ENCODE measurements at regions not wholly inside any gene's neighbourhood (a gene's known extent, or its start where the extent isn't known, plus 50 kb on each side); places are given as distances from the start of the nearest gene placed in this dataset.

DNA sequence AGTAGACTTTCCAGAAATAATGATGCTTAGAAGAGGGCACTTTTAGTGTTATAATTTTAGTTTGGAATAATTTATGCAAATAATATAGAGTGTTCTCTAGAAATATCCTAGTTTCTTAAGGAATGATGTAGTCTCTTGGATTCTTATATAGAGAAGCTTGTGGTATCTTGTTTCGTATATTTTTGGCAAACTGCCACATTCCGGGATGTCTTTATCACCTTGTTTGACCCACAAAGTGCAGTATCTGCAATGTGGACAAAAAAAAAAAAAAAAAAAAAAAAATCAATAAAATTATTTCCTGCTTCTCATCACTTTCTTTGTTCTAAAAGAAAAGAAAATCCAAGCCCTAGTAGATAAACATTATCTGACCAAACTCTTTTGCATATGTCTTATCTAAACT lies 1577.7 kb upstream of the TENM3 start:
- ATAC-seq (no peak), DNase-seq (ENCODE audit: low read depth, low spot score) (no peak)
- H3K4me1 ChIP-seq (ENCODE audit: control insufficient read depth in 1 of 2, insufficient read depth in 2 of 2, low read length in 2 of 2), result peaks cover 5 to 11% of the 10 kb centered on the region in 2 experiments; a peak in 3 of 4 replicates
- POLR2A ChIA-PET, result no interaction called here
- no peaks in the 10 kb centered on the region for H3K9me2 ChIP-seq (ENCODE audit: insufficient read depth)
- RAD21 ChIA-PET (ENCODE audit: low non-redundant PET in 1 of 2, low total read pairs in 2 of 2, uncharacterized antibody in 2 of 2, unreplicated experiment in 2 of 2), result interaction anchor here in 1 of 2 experiments (1.1 kb wide), 1 partner anchor 10 kb away, joined by 3 read pairs; no protein-coding TSS in a partner anchor
- H3K36me3 ChIP-seq (ENCODE audit: control insufficient read depth in 1 of 2, insufficient read depth in 2 of 2, low read length in 2 of 2), result no peaks in the 10 kb centered on the region
- intact Hi-C loops (cut with micrococcal nuclease), result loop anchor here (2.0 to 10.0 kb wide), 3 partner anchors 281 to 863 kb away; no protein-coding TSS in a partner anchor
- H3K4me2 ChIP-seq (ENCODE audit: low read length), result peak overlapping the region; percentile 76
- no peak overlapping the region for H3K27ac ChIP-seq (ENCODE audit: low read depth, low read length)
- CTCF ChIA-PET, result interaction anchor here (0.7 to 2.5 kb wide), 17 partner anchors 9 to 798 kb away, joined by 3 to 8 read pairs (median 4); no protein-coding TSS in a partner anchor
- peak overlapping the region; percentile 100 for H2AFZ ChIP-seq (ENCODE audit: low read depth, low read length, poor library complexity, severe bottlenecking)
- no peaks in the 10 kb centered on the region for H3K27me3 ChIP-seq (ENCODE audit: insufficient read depth, low read length)
- no TSS peak for BruUV-seq (replicated peaks)
- H3K9ac ChIP-seq (ENCODE audit: low read length), result no peak overlapping the region
- H3K4me3 ChIP-seq (replicated peaks in 1 of 2; ENCODE audit: low read depth in 1 of 2, low read length in 2 of 2), result peak overlapping the region in 1 of 2 experiments; percentile 43; a peak in 2 of 4 replicates
- no peaks in the 10 kb centered on the region for H4K20me1 ChIP-seq (ENCODE audit: insufficient read depth)
- no peak for TF ChIP-seq EZH2phosphoT487 (IDR thresholded peaks at IDR 0.05; ENCODE audit: borderline replicate concordance)
- no peak for TF ChIP-seq SP1 (IDR thresholded peaks at IDR 0.05; ENCODE audit: low read depth)
- TF ChIP-seq SRF (IDR thresholded peaks at IDR 0.05; ENCODE audit: low read depth), result no peak
- no peak for TF ChIP-seq CEBPB (IDR thresholded peaks at IDR 0.05; ENCODE audit: low read depth)
- no peak for TF ChIP-seq CBX3 (IDR thresholded peaks at IDR 0.05; ENCODE audit: low read depth)
- no peak for TF ChIP-seq TCF7L2 (IDR thresholded peaks at IDR 0.05; ENCODE audit: borderline replicate concordance, extremely low read depth, insufficient read depth, insufficient read length)
- TF ChIP-seq, protein P1, sequence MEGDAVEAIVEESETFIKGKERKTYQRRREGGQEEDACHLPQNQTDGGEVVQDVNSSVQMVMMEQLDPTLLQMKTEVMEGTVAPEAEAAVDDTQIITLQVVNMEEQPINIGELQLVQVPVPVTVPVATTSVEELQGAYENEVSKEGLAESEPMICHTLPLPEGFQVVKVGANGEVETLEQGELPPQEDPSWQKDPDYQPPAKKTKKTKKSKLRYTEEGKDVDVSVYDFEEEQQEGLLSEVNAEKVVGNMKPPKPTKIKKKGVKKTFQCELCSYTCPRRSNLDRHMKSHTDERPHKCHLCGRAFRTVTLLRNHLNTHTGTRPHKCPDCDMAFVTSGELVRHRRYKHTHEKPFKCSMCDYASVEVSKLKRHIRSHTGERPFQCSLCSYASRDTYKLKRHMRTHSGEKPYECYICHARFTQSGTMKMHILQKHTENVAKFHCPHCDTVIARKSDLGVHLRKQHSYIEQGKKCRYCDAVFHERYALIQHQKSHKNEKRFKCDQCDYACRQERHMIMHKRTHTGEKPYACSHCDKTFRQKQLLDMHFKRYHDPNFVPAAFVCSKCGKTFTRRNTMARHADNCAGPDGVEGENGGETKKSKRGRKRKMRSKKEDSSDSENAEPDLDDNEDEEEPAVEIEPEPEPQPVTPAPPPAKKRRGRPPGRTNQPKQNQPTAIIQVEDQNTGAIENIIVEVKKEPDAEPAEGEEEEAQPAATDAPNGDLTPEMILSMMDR (IDR thresholded peaks at IDR 0.05 in 2 of 3, conservative IDR thresholded peaks at IDR 0.05 in 1 of 3; ENCODE audit: borderline replicate concordance in 1 of 3, insufficient read depth in 1 of 3, low read depth in 2 of 3, low read length in 2 of 3), result no peak
- no peak for TF ChIP-seq EGR1 (IDR thresholded peaks at IDR 0.05; ENCODE audit: low read depth)
- H3K79me2 ChIP-seq (ENCODE audit: insufficient read depth, low read length), result no peaks in the 10 kb centered on the region
- H3K9me3 ChIP-seq (ENCODE audit: control insufficient read depth in 1 of 2, insufficient read depth in 1 of 2, low read depth in 1 of 2, low read length in 2 of 2), result no peaks in the 10 kb centered on the region

Measured in HCT116 (cell line).